K562 (cell line): ENCODE measurements at regions not wholly inside any gene's neighbourhood (a gene's known extent, or its start where the extent isn't known, plus 50 kb on each side); places are given as distances from the start of the nearest gene placed in this dataset.

ENCODE experiments used
- CBX3 ChIP-seq, 2 experiments: IDR thresholded peaks; 1 replicate in 1 of 2; 2 replicates in 1 of 2; pipeline ENCODE4 v1.6.1; 2012; ENCODE audit warnings: inconsistent platforms in 2 of 2, low read length in 2 of 2, borderline replicate concordance in 1 of 2, control low read depth in 1 of 2
- SPI1 ChIP-seq: IDR thresholded peaks from 2 replicates; pipeline ENCODE4 v1.6.1; 2011; ENCODE audit warnings: low read depth, low read length, control low read depth, borderline replicate concordance
- TEAD4 ChIP-seq, 2 experiments: sonication (generic) in 1 of 2; formaldehyde crosslinking in 1 of 2; IDR thresholded peaks; 2 replicates each; pipeline versions ENCODE4 v1.6.1 to v1.8.0; 2012 to 2022; ENCODE audit warnings: borderline replicate concordance in 1 of 2, inconsistent platforms in 1 of 2, low read length in 1 of 2, mild to moderate bottlenecking in 1 of 2, missing genetic modification reagents in 1 of 2
- TGIF2 ChIP-seq: sonication (generic); formaldehyde crosslinking; IDR thresholded peaks from 2 replicates; pipeline ENCODE4 v1.8.1; 2022; ENCODE audit warnings: mild to moderate bottlenecking, missing genetic modification reagents, moderate library complexity
- TF ChIP-seq, protein P1 (sequence below), 2 experiments: fragments of 450-650 bp in 1 of 2; sonication (generic) in 1 of 2; formaldehyde crosslinking in 1 of 2; IDR thresholded peaks; 2 replicates each; pipeline versions ENCODE4 v1.7.1 to v1.9.0; 2016 to 2022; ENCODE audit warnings: inconsistent platforms in 1 of 2, mild to moderate bottlenecking in 1 of 2, missing genetic modification reagents in 1 of 2
- TF ChIP-seq, protein P2 (sequence below): fragments of 250-450 bp; sonication (Bioruptor Pico); IDR thresholded peaks from 2 replicates; pipeline ENCODE4 v1.4.0; 2020; ENCODE audit warnings: mild to moderate bottlenecking, moderate library complexity, borderline replicate concordance
- TF ChIP-seq, protein P3 (sequence below): IDR thresholded peaks from 2 replicates; pipeline ENCODE4 v1.6.1; 2014; ENCODE audit warnings: antibody characterized with exemption

DNA sequence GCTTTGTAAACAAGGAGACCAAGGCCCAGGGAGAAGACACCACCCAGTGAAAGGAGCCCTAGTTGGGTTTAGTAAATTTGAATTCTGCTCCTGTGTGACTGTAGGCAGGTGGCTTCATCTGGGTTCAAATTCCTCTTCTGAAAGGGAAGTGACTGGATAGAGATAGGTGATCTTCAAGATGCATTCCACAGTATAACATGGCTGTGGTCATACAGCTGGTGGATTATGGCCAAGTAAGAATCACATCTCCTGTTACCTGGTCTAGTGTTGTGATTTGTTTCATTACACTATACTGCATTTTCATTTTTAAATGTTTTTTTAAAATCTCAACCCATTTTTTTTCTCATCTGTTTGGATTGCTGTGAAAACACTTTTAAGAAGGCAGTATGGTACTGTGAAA is 58.0 kb upstream of the PICALM start (continued):
- TF ChIP-seq, protein P1, sequence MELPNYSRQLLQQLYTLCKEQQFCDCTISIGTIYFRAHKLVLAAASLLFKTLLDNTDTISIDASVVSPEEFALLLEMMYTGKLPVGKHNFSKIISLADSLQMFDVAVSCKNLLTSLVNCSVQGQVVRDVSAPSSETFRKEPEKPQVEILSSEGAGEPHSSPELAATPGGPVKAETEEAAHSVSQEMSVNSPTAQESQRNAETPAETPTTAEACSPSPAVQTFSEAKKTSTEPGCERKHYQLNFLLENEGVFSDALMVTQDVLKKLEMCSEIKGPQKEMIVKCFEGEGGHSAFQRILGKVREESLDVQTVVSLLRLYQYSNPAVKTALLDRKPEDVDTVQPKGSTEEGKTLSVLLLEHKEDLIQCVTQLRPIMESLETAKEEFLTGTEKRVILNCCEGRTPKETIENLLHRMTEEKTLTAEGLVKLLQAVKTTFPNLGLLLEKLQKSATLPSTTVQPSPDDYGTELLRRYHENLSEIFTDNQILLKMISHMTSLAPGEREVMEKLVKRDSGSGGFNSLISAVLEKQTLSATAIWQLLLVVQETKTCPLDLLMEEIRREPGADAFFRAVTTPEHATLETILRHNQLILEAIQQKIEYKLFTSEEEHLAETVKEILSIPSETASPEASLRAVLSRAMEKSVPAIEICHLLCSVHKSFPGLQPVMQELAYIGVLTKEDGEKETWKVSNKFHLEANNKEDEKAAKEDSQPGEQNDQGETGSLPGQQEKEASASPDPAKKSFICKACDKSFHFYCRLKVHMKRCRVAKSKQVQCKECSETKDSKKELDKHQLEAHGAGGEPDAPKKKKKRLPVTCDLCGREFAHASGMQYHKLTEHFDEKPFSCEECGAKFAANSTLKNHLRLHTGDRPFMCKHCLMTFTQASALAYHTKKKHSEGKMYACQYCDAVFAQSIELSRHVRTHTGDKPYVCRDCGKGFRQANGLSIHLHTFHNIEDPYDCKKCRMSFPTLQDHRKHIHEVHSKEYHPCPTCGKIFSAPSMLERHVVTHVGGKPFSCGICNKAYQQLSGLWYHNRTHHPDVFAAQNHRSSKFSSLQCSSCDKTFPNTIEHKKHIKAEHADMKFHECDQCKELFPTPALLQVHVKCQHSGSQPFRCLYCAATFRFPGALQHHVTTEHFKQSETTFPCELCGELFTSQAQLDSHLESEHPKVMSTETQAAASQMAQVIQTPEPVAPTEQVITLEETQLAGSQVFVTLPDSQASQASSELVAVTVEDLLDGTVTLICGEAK (IDR thresholded peaks at IDR 0.05): no peak
- TF ChIP-seq, protein P1 (CRISPR knock-in tag; IDR thresholded peaks at IDR 0.05): no peak
- TF ChIP-seq, protein P2, sequence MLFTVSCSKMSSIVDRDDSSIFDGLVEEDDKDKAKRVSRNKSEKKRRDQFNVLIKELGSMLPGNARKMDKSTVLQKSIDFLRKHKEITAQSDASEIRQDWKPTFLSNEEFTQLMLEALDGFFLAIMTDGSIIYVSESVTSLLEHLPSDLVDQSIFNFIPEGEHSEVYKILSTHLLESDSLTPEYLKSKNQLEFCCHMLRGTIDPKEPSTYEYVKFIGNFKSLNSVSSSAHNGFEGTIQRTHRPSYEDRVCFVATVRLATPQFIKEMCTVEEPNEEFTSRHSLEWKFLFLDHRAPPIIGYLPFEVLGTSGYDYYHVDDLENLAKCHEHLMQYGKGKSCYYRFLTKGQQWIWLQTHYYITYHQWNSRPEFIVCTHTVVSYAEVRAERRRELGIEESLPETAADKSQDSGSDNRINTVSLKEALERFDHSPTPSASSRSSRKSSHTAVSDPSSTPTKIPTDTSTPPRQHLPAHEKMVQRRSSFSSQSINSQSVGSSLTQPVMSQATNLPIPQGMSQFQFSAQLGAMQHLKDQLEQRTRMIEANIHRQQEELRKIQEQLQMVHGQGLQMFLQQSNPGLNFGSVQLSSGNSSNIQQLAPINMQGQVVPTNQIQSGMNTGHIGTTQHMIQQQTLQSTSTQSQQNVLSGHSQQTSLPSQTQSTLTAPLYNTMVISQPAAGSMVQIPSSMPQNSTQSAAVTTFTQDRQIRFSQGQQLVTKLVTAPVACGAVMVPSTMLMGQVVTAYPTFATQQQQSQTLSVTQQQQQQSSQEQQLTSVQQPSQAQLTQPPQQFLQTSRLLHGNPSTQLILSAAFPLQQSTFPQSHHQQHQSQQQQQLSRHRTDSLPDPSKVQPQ (CRISPR knock-in tag): no peak
- TF ChIP-seq, protein P3, sequence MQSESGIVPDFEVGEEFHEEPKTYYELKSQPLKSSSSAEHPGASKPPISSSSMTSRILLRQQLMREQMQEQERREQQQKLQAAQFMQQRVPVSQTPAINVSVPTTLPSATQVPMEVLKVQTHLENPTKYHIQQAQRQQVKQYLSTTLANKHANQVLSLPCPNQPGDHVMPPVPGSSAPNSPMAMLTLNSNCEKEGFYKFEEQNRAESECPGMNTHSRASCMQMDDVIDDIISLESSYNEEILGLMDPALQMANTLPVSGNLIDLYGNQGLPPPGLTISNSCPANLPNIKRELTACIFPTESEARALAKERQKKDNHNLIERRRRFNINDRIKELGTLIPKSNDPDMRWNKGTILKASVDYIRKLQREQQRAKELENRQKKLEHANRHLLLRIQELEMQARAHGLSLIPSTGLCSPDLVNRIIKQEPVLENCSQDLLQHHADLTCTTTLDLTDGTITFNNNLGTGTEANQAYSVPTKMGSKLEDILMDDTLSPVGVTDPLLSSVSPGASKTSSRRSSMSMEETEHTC: no peak
- TF ChIP-seq TEAD4 (IDR thresholded peaks at IDR 0.05; ENCODE audit: low read length): peak; percentile 63; the same call in 1 of the 2 replicates
- TF ChIP-seq TEAD4 (CRISPR knock-in tag; IDR thresholded peaks at IDR 0.05; ENCODE audit: borderline replicate concordance): no peak
- peak; percentile 38; the same call in 1 of the 2 replicates for TF ChIP-seq SPI1
- no peak for TF ChIP-seq TGIF2
- 0 out of 3 replicates have a peak, but pooled peaks of 1 of the 2 experiments have one; percentile 28 for TF ChIP-seq CBX3 (IDR thresholded peaks at IDR 0.05; ENCODE audit: borderline replicate concordance in 1 of 2, low read length in 2 of 2)
